ENCODE measurements at regions not wholly inside any gene's neighbourhood (a gene's known extent, or its start where the extent isn't known, plus 50 kb on each side); places are given as distances from the start of the nearest gene placed in this dataset.

DNA sequence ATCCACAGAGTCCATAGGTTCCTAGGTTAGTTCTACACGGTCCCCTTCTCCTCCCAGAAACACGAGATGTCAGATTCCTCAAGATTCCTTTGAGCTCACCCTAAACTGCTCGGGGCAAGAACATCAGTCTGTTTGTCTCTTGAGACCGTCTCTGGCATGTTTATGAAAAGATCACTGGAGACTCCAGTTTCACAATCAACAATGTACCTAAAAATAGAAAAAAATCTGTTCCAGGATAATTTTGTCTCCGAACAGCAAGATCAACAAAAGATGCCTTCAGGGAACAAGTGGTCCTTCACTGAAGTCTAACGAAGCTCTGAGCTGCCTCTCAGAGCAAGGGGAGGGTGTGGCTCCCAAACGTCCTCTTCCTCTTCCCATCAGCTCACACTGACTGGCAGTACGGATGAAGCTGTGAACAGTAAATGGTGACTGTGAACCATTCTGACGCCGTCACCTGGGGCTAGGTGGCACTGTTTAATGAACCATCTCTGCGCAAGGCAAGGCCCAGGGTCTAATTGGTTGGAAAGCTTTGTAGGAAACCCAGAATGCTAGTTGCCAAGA is 156.2 kb upstream of the LYZL1 start:
- intact Hi-C loops (cut with DNase I), result no loop called here
- Histone ChIP-seq H3K36me3 (no peaks in the 10 kb centered on the region), H3K27me3 (no peaks in the 10 kb centered on the region), H3K27ac (peak overlapping the region; percentile 28), H3K4me1 (peaks cover 5% of the 10 kb centered on the region), H3K4me3 (no peak overlapping the region), H3K9me3 (no peaks in the 10 kb centered on the region)
- TF ChIP-seq CTCF (IDR thresholded peaks at IDR 0.05), result no peak
- no peak for DNase-seq
- ATAC-seq, result peak; percentile 36

GRCh38 chr10:29135337-29135736 is 153.5 kb upstream of the LYZL1 start:
- Histone ChIP-seq H3K9me3 (no peaks in the 10 kb centered on the region), H3K27ac (no peak overlapping the region), H3K4me3 (no peak overlapping the region), H3K27me3 (no peaks in the 10 kb centered on the region), H3K4me1 (peaks cover 5% of the 10 kb centered on the region), H3K36me3 (no peaks in the 10 kb centered on the region)
- no peak for ATAC-seq
- intact Hi-C loops (cut with DNase I), result no loop called here
- no peak for TF ChIP-seq CTCF (IDR thresholded peaks at IDR 0.05)
- DNase-seq, result no peak

DNA sequence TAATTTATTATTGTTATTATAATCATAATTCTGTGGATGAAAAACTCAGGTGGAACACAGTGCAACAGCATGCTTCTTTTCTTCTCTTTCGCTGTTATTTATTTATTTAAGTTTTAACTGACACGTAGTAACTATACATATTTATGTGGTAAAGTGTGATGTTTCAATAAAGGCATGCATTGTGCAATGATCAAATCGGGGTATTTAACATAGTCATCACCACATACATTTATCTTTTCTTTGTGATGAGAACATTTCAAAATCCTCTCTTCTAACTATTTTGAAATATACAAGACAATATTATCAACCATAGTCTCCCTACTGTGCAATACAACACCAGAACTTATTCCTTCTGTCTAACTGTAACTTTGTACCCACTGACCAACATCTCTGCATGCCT is 152.5 kb upstream of the LYZL1 start:
- ATAC-seq, result no peak
- Histone ChIP-seq H3K36me3 (no peaks in the 10 kb centered on the region), H3K9me3 (no peaks in the 10 kb centered on the region), H3K4me1 (peaks cover 5% of the 10 kb centered on the region), H3K27ac (no peak overlapping the region), H3K27me3 (no peaks in the 10 kb centered on the region), H3K4me3 (no peak overlapping the region)
- no peak for TF ChIP-seq CTCF (IDR thresholded peaks at IDR 0.05)
- no peak for DNase-seq
- intact Hi-C loops (cut with DNase I), result no loop called here

- intact Hi-C loops (cut with DNase I), result no loop called here
- Histone ChIP-seq H3K36me3 (no peaks in the 10 kb centered on the region), H3K4me1 (no peaks in the 10 kb centered on the region), H3K27me3 (no peaks in the 10 kb centered on the region), H3K4me3 (no peak overlapping the region), H3K9me3 (no peaks in the 10 kb centered on the region), H3K27ac (no peak overlapping the region)
- ATAC-seq (no peak), DNase-seq (no peak)
- no peak for TF ChIP-seq CTCF (IDR thresholded peaks at IDR 0.05)
Measured at GRCh38 chr10:29140151-29140550, 148.7 kb upstream of the LYZL1 start.

DNA sequence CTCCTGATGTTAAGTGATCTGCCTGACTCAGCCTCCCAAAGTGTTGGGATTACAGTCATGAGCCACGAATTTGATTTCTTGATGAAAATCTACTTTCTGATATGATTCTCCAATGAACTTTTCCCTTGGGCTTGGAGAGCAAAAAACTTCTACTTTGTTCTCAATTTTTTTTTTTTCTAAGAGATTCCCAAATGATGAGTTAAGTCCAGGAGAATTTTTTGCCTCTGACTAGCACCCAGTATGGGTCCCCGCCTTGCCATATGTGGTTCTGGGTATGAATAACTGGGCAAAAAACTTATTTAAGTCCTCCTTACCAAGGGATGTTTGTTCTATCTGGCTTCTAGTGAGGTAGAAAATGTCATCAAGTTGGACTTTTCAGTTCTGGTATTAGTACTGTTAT is 147.9 kb upstream of the LYZL1 start:
- no peak for ATAC-seq
- intact Hi-C loops (cut with DNase I), result no loop called here
- no peak overlapping the region for H3K27ac ChIP-seq

More for the DNA sequence above, 147.9 kb upstream of the LYZL1 start:
- DNase-seq, result no peak
- H3K4me3 ChIP-seq, result no peak overlapping the region
- no peaks in the 10 kb centered on the region for H3K4me1 ChIP-seq
- H3K27me3 ChIP-seq, result no peaks in the 10 kb centered on the region
- no peaks in the 10 kb centered on the region for H3K9me3 ChIP-seq
- TF ChIP-seq CTCF (IDR thresholded peaks at IDR 0.05), result no peak
- no peaks in the 10 kb centered on the region for H3K36me3 ChIP-seq

All from upper lobe of right lung (tissue), 1 donor.